Retinal pigment epithelial cell (primary cell): ENCODE measurements at regions not wholly inside any gene's neighbourhood (a gene's known extent, or its start where the extent isn't known, plus 50 kb on each side); places are given as distances from the start of the nearest gene placed in this dataset.

Experiments used
- DNase-seq: peaks from one replicate; pipeline ENCODE4 v3.0.0-alpha.2; 2010; ENCODE audit warnings: low read depth
- H3K4me3 ChIP-seq: 2 replicates; pipeline ENCODE4 v1.5.1; 2011; ENCODE audit warnings: mild to moderate bottlenecking, low read length, control low read depth, moderate library complexity
- TF ChIP-seq, protein P1 (sequence below): conservative IDR thresholded peaks from 2 replicates; pipeline ENCODE4 v1.5.1; 2011; ENCODE audit warnings: low read depth, low read length, control low read depth, inconsistent platforms

DNA sequence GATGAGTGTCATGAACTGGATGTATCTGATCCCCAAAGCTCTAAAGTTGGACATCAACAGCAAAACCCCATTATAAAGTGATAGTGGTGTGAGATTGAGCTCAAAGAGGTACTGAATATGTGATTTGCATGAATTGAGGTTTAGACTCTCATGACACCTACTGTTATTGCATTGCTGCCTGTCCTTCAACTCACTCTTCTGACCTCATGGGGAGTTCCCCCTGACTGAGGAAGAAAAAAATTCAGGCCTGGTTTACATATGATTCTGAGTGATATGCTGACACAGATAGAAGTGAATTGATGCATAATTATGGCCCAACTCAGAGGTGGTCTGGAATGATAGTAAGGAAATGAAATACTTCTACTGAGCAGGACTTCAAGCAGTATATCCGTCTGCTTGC is 76.2 kb upstream of the CHD1 start:
- H3K4me3 ChIP-seq: no peak overlapping the region
- DNase-seq: no peak
- TF ChIP-seq, protein P1, sequence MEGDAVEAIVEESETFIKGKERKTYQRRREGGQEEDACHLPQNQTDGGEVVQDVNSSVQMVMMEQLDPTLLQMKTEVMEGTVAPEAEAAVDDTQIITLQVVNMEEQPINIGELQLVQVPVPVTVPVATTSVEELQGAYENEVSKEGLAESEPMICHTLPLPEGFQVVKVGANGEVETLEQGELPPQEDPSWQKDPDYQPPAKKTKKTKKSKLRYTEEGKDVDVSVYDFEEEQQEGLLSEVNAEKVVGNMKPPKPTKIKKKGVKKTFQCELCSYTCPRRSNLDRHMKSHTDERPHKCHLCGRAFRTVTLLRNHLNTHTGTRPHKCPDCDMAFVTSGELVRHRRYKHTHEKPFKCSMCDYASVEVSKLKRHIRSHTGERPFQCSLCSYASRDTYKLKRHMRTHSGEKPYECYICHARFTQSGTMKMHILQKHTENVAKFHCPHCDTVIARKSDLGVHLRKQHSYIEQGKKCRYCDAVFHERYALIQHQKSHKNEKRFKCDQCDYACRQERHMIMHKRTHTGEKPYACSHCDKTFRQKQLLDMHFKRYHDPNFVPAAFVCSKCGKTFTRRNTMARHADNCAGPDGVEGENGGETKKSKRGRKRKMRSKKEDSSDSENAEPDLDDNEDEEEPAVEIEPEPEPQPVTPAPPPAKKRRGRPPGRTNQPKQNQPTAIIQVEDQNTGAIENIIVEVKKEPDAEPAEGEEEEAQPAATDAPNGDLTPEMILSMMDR: no peak

DNA sequence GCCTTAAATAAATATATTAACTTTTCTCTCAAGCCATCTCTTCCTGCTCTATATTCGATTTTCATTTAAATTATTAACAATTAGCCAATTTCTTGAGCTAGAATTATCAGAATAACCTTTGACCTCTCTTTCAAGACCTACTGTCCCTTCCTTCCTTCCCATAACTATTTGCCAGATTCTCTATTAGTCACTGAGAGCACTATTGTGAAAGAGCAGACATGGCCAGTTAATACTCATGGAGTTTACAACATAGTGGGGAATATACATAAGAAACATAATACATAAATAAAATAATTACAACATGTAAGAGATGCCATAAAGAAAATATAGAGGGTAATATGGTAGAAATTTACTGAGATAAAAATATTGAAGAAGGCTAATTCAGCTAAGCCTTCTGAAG is 72.1 kb upstream of the CHD1 start:
- DNase-seq: no peak
- H3K4me3 ChIP-seq: no peak overlapping the region
- TF ChIP-seq, protein P1: no peak

DNA sequence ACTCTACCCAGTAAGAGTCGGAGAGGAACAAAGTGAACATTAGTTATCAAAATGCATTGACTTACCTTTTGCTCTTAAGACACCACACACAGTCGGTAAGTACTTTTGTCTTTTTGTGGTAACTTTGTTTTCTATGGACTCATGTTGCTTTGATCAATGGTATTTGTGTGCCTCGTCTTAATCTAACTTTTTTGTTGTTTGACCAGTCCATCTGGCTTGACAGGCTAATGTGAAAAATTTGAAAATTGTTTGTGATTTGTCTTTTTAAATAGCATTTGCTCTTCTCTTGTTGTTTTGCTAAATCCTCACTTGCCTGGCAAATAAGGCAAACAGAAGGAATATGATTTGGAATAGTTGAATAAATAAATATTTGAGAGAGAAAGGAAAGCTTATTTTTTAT is 71.4 kb upstream of the CHD1 start:
- H3K4me3 ChIP-seq: no peak overlapping the region
- TF ChIP-seq, protein P1: no peak
- DNase-seq: no peak

DNA sequence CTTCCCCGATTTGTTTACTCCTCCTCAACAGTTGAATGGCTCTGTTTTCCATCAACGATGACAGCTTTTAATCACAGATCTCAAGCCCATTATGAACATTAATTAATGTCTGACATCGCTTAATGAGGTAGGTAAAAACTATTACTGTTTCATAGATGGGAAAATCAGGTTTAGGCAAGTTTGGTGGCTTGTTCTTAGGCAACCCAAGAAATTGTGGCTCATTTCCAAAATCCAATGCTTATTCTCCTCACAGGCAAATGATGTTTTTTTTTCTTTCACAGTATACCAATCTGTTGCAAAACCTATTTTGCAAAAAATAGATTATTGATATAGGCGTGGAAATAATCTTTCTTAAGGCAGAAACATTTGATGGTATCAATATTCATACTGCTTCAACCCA is 70.8 kb upstream of the CHD1 start:
- DNase-seq: no peak
- TF ChIP-seq, protein P1: no peak
- no peak overlapping the region for H3K4me3 ChIP-seq

DNA sequence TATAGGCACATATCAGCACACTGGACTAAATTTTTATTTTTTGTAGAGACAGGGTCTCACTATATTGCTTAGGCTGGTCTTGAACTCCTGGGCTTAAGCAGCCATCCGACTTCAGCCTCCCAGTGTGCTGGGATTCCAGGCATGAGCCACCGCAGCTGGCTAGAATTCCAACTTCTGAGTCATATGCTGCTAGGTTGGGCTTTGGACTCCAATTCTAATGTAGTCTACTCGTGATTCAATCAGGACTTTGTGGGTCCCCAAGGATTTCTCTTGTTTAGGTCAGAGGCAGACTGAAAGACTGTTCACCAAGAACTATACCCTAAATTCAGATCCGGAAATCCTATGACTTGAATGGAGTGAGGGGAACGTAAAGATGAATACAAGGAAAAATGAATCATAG is 68.2 kb upstream of the CHD1 start:
- DNase-seq: no peak
- TF ChIP-seq, protein P1: no peak

DNA sequence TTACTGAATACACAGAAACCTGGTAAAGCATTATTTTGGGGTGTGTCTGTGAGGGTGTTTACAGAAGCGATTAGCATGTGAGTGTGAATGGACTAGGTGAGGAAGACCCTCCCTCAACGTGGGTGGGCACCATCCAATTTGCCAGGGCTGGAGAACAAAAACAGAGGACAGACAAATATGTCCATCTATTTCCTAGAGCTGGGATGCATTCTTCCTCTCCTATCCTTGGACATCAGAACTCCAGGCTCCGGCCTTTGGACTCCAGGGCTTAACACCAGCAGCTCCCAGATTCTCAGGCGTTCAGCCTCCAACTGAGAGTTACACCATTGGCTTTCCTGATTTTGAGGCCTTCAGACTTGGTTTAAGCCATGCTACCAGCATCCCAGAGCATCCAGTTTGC is 65.8 kb upstream of the CHD1 start:
- no peak overlapping the region for H3K4me3 ChIP-seq
- TF ChIP-seq, protein P1: no peak
- no peak for DNase-seq

More for the DNA sequence above, 68.2 kb upstream of the CHD1 start:
- no peak overlapping the region for H3K4me3 ChIP-seq

DNA sequence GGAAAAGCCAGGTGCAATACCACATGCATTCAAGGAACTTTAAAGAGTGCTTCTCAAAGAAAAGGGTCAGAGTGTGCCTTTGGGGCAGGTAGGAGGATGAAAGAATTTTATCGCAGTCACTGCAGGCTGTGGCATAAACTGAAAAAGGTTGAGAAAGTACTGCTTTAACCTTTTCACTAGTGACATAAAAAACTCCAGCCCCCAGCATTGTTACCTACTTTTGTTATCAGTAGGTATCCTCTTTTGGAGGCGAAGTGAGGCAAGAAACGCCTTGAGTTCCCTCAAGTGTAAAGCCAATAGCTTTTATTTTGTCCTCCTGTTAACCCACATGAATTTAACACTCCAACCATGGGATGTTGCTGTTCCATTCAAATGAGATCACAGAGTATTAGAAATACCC is 64.7 kb upstream of the CHD1 start:
- TF ChIP-seq, protein P1: no peak
- no peak for DNase-seq

More for the DNA sequence above, 64.7 kb upstream of the CHD1 start:
- no peak overlapping the region for H3K4me3 ChIP-seq
